Endothelial cell of hepatic sinusoid (primary cell): ENCODE measurements at regions not wholly inside any gene's neighbourhood (a gene's known extent, or its start where the extent isn't known, plus 50 kb on each side); places are given as distances from the start of the nearest gene placed in this dataset.
"Not testable (repeated sequence)": the region's sequence is repeated elsewhere in the genome, so short reads cannot be mapped to it uniquely, and the experiment has no call there.

Source experiments
- in situ Hi-C: cut with HindIII; loops from 2 replicates; pipeline ENCODE4 v1.10.0; 2017; ENCODE audit warnings: low sequenced_read_pairs

- in situ Hi-C loops: not testable (repeated sequence)
Observed at GRCh38 chr16:26836114-26836513, 230.6 kb upstream of the C16orf82 start.

GRCh38 chr16:26838931-26839330, 227.8 kb upstream of the C16orf82 start:
- in situ Hi-C loops: no loop called here

DNA sequence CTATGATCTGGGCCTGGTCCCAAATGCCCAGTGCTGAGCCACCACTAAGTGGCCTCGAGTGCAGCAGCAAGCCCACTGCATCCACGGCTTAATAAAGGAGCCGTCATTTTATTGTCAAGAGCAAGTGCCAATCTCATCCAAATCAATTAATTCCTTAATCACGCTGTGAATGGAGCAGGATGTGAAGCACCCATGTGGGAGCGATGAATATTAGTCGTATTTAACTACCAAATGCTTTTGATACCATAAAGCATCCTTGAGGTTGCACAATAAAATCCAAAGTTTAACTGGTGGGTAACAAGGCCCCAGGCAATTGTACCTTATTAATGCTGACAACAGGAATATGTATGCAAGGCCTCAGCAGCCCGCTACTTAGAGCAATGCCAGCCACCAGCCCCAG, 226.0 kb upstream of the C16orf82 start:
- in situ Hi-C loops: no loop called here

GRCh38 chr16:26856271-26856670, 210.5 kb upstream of the C16orf82 start:
- in situ Hi-C loops: no loop called here

- in situ Hi-C loops: no loop called here
Observed at GRCh38 chr16:26856791-26857190, 209.9 kb upstream of the C16orf82 start.

DNA sequence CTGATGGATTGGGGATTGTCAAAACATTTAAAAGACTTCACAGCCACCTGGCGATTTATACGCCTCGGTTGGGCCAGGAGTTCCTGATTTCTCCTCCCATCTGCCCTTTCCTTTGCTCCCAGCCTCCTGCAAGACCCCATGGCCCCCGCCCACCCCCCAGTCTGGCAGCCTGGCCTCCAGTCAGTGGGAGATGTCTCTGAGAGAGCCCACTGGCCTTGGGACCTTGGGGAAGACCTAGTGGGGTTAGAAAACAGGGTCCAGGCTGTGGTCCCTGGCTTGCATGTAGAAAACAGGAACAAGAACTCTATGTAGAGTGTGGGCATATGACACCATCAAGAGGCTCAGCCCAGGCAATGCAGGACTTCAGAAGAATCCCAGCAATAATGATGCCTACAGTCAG, 209.4 kb upstream of the C16orf82 start:
- in situ Hi-C loops: no loop called here

- in situ Hi-C loops: loop anchor here (10.0 kb wide), 1 partner anchor 96 kb away; no protein-coding TSS in a partner anchor
Observed at GRCh38 chr16:26860506-26860905, 206.2 kb upstream of the C16orf82 start.

- in situ Hi-C loops: loop anchor here (10.0 kb wide), 1 partner anchor 99 kb away; no protein-coding TSS in a partner anchor
Observed at GRCh38 chr16:26863931-26864330, 202.8 kb upstream of the C16orf82 start.

DNA sequence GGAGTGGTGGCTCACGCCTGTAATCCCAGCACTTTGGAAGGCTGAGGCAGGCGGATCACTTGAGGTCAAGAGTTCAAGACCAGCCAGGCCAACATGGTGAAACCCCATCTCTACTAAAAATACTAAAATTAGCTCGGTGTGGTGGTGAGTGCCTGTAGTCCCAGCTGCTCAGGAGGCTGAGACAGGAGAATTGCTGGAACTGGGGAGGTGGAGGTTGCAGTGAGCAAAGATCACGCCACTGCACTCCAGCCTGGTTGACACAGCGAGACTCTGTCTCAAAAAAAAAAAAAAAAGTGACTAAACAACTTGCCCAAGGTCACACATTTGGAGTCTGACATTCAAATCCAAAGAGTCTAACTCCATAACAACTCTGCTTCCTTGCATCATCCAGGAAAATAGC, 192.4 kb upstream of the C16orf82 start:
- in situ Hi-C loops: not testable (repeated sequence)

DNA sequence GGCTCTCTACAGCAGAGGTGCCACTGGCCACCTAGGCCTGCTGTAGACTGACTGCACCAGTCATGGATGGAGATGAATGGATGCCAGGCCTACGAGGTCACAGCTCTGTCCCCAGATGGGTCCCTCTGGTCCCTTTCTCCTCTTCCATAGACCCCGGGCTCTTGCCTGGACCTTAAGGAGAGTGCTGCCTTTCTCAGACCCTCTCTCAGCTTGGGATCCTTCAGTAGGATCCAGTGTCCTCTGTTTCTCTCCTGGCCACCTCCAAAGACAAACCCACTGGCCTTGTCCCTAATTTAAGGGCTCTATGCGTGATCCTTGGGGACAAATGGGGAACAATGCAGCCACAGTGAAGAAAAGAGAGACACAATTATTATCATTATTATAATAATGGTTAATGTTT, 189.3 kb upstream of the C16orf82 start:
- in situ Hi-C loops: no loop called here

DNA sequence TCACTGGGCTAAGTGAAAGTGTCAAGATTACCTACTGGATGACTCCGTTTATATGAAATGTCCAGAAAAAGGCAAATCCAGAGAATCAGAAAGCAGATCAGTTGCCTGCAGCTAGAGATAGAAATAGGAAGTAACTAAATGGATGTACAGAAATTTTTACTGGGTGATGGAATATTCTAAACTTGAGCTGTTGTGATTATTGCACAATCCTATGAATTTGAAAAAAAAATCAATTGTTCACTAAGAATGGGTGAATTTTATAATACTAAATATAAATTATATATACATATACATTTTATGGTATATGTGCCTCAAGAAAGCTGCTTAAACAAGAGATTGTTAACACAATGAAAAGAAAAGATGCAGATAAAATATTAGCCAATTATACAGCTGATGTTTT, 181.1 kb upstream of the C16orf82 start:
- in situ Hi-C loops: no loop called here

GRCh38 chr16:26889740-26890139, 177.0 kb upstream of the C16orf82 start:
- in situ Hi-C loops: no loop called here

DNA sequence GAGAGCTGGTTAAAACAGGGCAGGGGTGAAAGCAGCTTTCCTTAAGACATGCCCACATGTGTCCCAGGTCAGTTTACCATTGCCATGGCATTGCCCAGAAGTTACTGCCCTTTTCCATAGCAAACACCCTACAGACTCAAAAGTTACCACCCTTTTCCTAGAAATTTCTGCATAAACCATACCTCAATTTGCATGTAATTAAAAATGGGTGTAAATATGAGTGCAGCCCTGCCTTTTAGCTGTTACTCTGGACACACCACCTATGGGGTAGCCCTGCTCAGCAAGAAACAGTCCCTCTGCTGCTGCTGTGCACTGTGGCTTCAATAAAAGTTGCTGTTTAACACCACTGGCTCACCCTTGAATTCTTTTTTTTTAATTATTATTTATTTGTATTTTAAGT, 168.5 kb upstream of the C16orf82 start:
- in situ Hi-C loops: no loop called here

DNA sequence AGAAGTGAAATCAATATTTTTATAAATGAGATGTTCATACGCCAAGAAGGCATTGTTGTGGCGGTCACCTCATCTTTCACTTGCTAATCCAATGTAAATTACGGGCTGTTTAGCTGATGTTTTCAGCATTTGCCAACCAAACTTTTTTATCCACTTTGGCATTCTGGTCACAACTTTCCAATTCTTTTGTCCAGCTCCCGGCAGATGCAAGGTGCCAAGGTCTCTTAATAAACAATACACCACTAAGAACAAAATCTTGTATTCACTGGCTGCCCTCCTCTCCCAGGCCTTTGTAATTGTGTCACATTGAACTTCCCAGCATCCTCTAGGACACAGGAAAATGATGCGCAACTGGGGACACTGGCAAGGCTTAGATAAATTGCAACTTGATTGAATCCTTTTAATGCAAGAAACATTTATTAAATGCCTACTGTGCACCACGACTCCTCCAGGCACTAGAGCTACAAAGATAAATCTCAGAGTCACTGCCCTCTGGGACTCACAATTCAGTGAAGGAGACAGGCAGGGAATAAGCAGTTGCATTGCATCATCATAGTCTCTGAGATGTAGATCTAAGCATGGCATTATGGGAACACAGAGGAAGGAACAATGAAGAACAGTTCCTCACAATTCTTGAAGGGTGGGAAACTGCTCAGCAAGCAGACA, 165.4 kb upstream of the C16orf82 start:
- in situ Hi-C loops: no loop called here

DNA sequence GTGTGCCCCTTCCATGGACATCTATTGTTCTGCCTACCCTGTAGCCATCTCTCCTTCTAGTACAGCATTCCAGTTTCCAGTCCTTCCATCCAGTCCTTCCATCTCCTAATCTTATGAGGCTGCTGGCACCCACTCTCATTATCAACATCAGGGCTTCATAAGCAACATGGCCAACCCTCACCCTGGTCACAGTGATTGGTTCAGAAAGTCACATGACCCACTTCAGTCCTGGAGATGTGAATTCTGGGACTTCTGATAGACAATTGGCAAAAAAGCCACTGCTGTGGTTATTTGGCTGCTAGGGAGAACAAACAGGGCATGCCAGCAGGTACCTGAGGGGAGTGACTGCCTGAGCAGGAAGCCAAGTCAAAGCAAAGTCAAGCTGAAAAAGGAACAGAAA, 164.7 kb upstream of the C16orf82 start:
- in situ Hi-C loops: no loop called here

- in situ Hi-C loops: no loop called here
Observed at GRCh38 chr16:26905336-26905735, 161.4 kb upstream of the C16orf82 start.

GRCh38 chr16:26909623-26910022, 157.1 kb upstream of the C16orf82 start:
- in situ Hi-C loops: no loop called here

DNA sequence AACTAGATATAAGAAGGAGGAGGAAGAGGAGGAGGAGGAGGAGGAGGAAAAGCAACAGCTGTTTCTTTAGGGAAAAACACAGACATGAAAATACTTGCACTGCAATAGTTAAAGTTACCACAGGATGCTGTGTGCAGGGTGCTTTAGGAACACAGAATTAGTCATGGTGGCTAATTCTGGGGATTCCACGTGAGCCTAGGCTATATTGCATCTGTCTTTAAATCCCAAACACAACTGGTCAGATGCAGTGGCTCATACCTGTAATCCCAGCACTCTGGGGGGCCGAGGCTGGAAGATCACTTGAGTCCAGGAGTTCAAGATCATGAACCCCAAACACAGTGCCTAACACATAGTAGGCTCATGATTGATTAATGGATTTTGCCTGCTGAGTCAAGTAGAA, 155.3 kb upstream of the C16orf82 start:
- in situ Hi-C loops: no loop called here

GRCh38 chr16:26913851-26914250, 152.9 kb upstream of the C16orf82 start:
- in situ Hi-C loops: no loop called here

GRCh38 chr16:26930786-26931581, 135.7 kb upstream of the C16orf82 start:
- in situ Hi-C loops: no loop called here

DNA sequence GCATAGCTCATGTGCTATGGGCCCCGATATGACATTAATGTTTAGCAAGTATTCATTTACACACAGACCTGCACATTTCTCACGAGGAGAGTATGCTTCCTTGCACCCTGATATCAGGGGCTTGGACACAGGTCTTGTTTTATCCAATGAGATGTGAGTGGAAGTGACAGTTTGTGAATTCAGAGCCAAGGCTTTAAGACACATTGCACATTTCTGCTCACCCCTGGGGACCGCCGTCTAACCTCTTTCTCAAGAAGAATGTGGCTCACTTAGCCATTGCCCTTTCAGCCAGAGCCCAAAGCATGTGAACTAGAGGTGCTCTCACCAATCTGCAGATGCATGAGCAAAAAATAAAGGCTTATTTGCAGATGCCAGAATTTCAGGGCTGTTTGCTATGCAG, 116.1 kb upstream of the C16orf82 start:
- in situ Hi-C loops: no loop called here

GRCh38 chr16:26951950-26952349, 114.8 kb upstream of the C16orf82 start:
- in situ Hi-C loops: no loop called here
